Activated CD8-positive, alpha-beta memory T cell treated with anti-CD3 and anti-CD28 coated beads, Interleukin-2, amount 50 U/mL, for 4 hours (primary cell): ENCODE measurements at regions not wholly inside any gene's neighbourhood (a gene's known extent, or its start where the extent isn't known, plus 50 kb on each side); places are given as distances from the start of the nearest gene placed in this dataset.

Experiments used
- DNase-seq: peaks from one replicate; pipeline ENCODE4 v3.0.0-alpha.2; 2020

DNA sequence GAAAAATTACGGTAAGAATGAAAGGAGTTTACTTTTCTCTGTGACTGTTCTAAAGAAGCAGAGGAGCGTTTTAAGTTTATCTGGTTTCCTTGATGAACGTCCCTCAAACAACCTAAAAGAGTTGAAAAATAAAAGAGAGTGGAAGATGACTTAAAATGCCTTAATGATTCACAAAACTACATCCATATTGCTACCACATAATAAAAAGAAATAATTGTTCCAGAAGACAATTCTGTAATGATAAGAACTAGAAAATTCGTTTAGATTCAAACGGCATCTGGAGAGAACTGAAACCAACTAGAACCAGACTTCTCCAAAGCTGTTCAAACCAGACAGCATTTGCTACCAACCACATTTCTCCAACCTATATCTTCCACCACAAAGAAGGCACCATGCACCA, 68.1 kb downstream of the TEKT4 start:
- DNase-seq: no peak

DNA sequence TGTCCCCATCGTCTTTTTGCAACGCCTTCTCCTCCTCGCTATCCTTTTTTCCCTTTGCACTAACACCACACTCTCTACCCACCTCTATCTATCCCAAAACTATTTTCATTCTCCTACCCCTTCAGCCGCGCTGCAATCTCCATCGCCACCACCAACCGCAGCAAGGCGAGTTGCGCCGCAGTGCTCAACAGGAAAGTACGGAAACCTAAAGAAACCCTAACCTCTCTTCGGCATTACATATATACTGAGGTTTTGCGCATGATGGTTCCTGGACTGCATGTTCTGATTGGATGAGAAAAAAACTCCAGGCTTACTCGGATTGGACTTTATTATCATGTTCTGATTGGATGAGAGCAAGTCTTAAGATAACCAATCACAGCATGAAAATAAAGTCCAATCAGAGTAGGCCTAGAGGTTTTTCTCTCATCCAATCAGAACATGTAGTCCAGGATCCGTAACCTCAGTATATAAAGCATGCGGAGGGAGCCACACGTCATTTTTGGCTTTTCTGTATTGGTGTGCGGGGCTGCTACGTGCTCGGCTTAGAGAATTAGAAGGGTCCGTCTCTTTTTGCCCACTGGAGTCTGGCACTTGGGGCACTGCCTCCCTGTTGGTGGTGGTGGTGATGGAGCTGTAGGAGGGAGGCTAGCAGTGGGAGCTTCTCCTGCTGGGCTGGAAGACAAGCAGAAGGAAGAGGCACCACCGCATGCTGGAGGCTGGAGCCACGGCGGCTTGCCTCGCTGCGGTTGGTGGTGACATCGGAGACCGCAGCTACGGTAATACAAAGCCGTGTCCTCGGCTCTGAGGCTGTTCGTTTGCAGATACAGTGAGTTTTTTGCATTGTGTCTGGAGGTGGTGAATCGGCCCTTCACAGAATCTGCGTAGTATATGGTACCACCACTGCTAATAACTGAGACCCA, 76.1 kb downstream of the TEKT4 start:
- no peak for DNase-seq

DNA sequence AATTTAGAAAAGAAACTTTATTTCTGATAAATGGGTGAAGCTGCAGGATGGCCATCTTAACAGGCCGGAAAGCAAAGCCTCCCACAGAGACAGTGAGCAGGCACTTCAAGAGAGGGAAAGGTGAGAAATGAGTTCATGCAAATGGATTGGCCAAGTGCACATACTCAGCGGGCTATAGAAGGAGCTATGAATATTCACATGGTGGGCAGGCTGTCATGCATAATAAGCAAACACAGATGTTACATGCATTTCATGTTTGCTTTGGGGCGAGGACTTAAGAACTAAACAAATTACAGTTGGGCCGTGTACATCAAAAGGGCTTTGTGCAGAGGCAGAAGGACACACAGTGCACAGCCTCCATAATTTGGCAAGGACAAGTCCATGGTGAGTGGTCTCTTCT, 69.8 kb upstream of the MAL start:
- no peak for DNase-seq

DNA sequence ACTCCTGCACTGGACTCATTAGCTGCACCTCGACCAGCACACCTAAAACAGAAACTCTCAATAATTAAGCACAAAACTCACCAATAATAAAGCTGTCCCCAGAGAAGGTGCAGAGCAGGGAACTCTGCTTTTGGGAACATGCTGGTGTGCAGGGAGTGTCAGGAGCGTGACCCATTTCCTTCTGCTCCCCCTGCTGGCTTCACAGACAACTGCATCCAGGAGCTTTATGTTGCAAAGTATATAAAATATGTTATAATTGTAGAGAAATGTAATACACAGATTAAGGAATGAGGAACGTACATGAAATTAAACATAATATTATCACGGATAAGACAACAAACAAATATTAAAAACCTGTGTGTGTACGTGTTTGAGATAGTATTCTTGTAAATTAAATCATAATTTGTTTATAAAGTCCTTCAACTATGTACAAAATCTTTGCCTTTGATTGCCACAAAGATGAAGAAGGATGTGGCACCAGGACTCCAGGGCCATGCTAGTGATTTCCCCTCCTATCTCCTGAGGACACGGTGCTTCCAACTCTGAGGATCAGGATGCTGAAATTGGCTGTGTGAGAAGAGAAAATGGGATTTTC, 68.6 kb upstream of the MAL start:
- DNase-seq: peak; percentile 39

DNA sequence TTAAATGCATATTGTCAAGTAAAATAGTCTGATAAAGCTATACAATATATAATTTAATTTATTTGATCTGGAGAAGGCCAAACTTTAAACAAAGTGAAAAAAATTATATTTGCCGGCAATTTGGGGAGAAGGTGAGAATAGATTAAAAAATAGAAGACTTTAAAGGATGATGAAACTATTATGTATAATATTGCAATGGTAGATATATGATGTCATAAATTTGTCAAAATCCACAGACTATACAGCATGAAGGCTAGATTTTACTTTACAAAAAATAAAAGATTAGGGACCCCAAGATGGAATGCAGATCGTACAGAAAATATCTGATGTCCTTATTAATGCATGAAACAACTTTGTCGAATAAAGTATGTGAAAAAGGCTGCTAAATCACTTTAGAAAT, 67.3 kb upstream of the MAL start:
- no peak for DNase-seq

DNA sequence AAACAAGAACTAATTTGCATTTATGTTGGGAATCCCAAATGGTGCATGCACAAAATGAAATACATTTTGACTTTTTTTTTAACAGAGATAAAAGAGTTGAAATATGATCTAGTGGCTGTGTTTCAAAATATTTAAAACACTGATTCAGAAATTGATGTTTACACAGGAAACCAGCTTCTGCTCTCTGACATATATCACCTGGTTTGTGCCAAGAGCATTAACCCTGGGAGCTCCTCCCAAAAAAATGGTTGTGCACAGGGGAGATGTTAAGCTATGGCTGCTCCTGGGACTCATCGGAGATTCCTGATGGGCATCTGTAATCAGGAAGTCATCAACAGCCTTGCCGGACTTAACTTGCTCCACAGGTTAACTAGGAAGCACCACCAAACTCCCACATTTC, 65.2 kb upstream of the MAL start:
- DNase-seq: no peak

DNA sequence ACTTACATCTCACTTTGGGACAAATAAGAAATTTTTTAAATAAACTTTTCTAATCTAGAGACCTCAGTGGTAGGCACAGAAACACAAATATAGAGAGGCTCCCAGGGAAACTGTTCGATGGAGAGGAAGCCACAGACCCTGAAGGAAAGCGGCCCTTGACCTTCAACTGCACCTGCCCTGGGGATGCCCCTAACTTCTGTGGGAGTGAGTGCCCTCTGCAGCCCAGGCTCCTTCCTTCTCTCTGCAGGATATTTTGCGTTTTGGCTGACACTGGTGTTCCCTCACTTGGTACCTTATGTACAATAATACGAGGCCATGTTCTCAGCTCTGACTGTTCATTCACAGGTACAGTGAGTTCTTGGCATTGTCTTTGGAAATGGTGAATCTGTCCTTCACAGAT, 64.8 kb upstream of the MAL start:
- no peak for DNase-seq

DNA sequence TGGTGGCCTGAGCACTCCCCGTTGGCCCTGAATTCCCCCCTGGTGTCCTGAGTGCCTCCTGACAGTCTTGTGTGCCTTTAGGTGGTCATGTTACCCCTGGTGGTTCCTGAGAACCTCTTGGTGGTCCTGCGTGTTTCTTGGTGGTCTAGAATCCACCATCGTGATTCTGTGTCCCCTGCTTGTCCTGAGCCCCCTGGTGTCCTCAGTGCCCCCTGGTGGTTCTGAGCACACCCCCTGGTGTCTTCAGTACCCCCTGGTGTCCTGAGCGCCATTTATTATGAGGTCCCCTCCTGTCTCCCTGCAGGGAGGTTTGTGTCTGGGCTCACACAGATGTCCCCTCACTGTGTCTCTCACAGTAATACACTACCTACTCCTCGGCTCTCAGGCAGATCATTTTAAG, 61.3 kb upstream of the MAL start:
- DNase-seq: no peak

DNA sequence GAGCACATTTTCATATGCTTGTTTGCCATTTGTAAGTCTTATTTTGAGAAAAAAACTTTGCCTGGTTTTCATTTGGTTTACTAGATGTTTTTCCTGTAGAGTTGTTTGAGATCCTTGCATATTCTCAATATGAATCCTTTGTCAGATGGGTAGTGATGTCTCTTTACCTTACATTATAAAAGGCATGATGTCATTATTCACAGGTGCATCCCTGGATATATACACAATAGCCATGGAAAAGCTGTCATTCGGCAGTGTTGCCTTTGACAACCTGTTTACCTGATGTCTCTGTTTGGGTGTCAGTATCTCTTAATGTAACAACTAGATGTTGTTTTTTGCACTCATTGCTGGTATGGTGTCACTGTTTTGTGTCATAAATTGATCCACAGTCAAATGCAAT, 58.8 kb upstream of the MAL start:
- DNase-seq: no peak

DNA sequence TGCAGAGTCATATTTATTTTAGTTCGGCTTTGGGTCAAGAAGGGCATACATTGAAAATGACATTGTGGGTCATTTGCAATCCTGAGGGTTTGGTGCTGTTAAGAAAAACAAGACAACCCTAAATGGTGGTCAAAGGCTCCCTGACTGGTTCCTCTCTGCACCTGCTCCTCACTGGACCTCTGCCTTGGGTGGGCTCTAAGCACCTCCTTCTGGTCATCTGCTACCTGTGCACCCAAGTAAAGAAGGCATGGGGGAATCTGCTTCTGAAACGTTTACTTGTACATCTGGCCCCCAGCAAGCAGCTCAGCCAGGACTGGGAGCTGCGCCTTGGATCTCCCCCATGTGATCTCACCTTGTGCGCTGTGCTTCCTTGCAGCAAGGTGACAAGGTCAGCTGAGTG, 55.2 kb upstream of the MAL start:
- DNase-seq: no peak
